Spleen (tissue), 11 donors: ENCODE measurements at regions not wholly inside any gene's neighbourhood (a gene's known extent, or its start where the extent isn't known, plus 50 kb on each side); places are given as distances from the start of the nearest gene placed in this dataset.
"Not testable (repeated sequence)": the region's sequence is repeated elsewhere in the genome, so short reads cannot be mapped to it uniquely, and the experiment has no call there.

ENCODE experiments used
- DNase-seq: peaks from one replicate; pipeline ENCODE4 v3.0.0-alpha.2; 2020
- H3K27ac ChIP-seq, 8 donors: fragments of 200-600 bp; sonication (generic) in 7 of 8; 1 replicate in 4 of 8; 2 replicates in 4 of 8; pipeline versions ENCODE4 v1.5.0 to v1.8.0; 2016 to 2021; ENCODE audit warnings: inconsistent platforms in 4 of 8, mild to moderate bottlenecking in 4 of 8, moderate library complexity in 1 of 8
- H3K27me3 ChIP-seq, 7 donors: fragments of 200-600 bp; sonication (generic) in 6 of 7; replicated peaks in 1 of 7; 1 replicate in 4 of 7; 2 replicates in 3 of 7; pipeline versions ENCODE4 v1.5.0 to v1.8.0; 2016 to 2021; ENCODE audit warnings: inconsistent platforms in 3 of 7, mild to moderate bottlenecking in 1 of 7
- H3K36me3 ChIP-seq, 6 donors: fragments of 200-600 bp; sonication (generic) in 5 of 6; 1 replicate in 4 of 6; 2 replicates in 2 of 6; pipeline versions ENCODE4 v1.5.0 to v1.8.0; 2016 to 2021; ENCODE audit warnings: inconsistent platforms in 2 of 6
- H3K4me1 ChIP-seq, 6 donors: fragments of 200-600 bp; sonication (generic) in 5 of 6; 1 replicate in 3 of 6; 2 replicates in 3 of 6; pipeline versions ENCODE4 v1.5.0 to v1.8.0; 2016 to 2021; ENCODE audit warnings: inconsistent platforms in 3 of 6
- H3K4me3 ChIP-seq, 8 donors: fragments of 200-600 bp; sonication (generic) in 7 of 8; 1 replicate in 4 of 8; 2 replicates in 4 of 8; pipeline versions ENCODE4 v1.5.0 to v1.8.0; 2016 to 2021; ENCODE audit warnings: inconsistent platforms in 4 of 8, mild to moderate bottlenecking in 4 of 8, moderate library complexity in 2 of 8
- H3K9me3 ChIP-seq, 8 donors: fragments of 200-600 bp; sonication (generic) in 7 of 8; 1 replicate in 4 of 8; 2 replicates in 4 of 8; pipeline versions ENCODE4 v1.5.0 to v1.8.0; 2016 to 2021; ENCODE audit warnings: inconsistent platforms in 4 of 8
- POLR2A ChIP-seq, 3 donors: fragments of 450-650 bp; IDR thresholded peaks; one replicate each; pipeline ENCODE4 v1.5.1; 2017; ENCODE audit warnings: antibody characterized with exemption in 3 of 3, mild to moderate bottlenecking in 1 of 3
- POLR2AphosphoS5 ChIP-seq, 3 donors: sonication (generic); formaldehyde crosslinking; IDR thresholded peaks; one replicate each; pipeline ENCODE4 v1.5.1; 2017; ENCODE audit warnings: antibody characterized with exemption in 3 of 3
- WGBS, 5 donors: extraction: QIAGEN DNeasy Blood & Tissue Kit in 3 of 5; methylation state at CpG; one replicate each; pipeline versions ENCODE4 v1.1.5 to v1.1.7; 2013 to 2018; 5-methylcytosine and 5-hydroxymethylcytosine counted together
- intact Hi-C: fragments of 100-400 bp; cut with DNase I; formaldehyde crosslinking; loops from one replicate; pipeline ENCODE4 v1.15.0; 2023; ENCODE audit warnings: low total_unique reads
- TF ChIP-seq, protein P1 (sequence below), 11 experiments: fragments of 200-600 bp in 7 of 11; fragments of 450-650 bp in 4 of 11; sonication (generic) in 4 of 11; IDR thresholded peaks in 8 of 11; conservative IDR thresholded peaks in 3 of 11; 1 replicate in 7 of 11; 2 replicates in 4 of 11; pipeline versions ENCODE4 v1.4.0 to v1.8.0; 2016 to 2021; ENCODE audit warnings: antibody characterized with exemption in 11 of 11, inconsistent platforms in 4 of 11, mild to moderate bottlenecking in 1 of 11
- donor health status: healthy with polysubstance abuse.
- donor health status: DM: no; HTN: no; CAD: no; lungs with moderate emphysema.
- donor health status: DM: no; HTN: no; CAD: no.
- donor health status: Bipolar disorder and iron deficiency.
- donor health status: healthy.
- donor health status: DM: no; HTN: no; CAD: no.
- donor health status: DM: yes; HTN: yes; CAD: no.

GRCh38 chr16:87046235-87046634 lies 271.0 kb downstream of the C16orf95 start:
- no peak for DNase-seq

GRCh38 chr16:87047221-87048037 lies 269.8 kb downstream of the C16orf95 start:
- Histone ChIP-seq H3K27me3 (peaks cover 0 to 25% (median 0%) of the 10 kb centered on the region in 7 donors), H3K4me3 (no peak overlapping the region), H3K4me1 (peaks cover 0 to 14% (median 2%) of the 10 kb centered on the region in 6 donors), H3K27ac (no peak overlapping the region), H3K9me3 (no peaks in the 10 kb centered on the region), H3K36me3 (no peaks in the 10 kb centered on the region)
- intact Hi-C loops, result no loop called here
- DNase-seq, result no peak
- TF ChIP-seq, protein P1, sequence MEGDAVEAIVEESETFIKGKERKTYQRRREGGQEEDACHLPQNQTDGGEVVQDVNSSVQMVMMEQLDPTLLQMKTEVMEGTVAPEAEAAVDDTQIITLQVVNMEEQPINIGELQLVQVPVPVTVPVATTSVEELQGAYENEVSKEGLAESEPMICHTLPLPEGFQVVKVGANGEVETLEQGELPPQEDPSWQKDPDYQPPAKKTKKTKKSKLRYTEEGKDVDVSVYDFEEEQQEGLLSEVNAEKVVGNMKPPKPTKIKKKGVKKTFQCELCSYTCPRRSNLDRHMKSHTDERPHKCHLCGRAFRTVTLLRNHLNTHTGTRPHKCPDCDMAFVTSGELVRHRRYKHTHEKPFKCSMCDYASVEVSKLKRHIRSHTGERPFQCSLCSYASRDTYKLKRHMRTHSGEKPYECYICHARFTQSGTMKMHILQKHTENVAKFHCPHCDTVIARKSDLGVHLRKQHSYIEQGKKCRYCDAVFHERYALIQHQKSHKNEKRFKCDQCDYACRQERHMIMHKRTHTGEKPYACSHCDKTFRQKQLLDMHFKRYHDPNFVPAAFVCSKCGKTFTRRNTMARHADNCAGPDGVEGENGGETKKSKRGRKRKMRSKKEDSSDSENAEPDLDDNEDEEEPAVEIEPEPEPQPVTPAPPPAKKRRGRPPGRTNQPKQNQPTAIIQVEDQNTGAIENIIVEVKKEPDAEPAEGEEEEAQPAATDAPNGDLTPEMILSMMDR (IDR thresholded peaks at IDR 0.05 in 8 of 11, conservative IDR thresholded peaks at IDR 0.05 in 3 of 11), result no peak
- TF ChIP-seq POLR2A (IDR thresholded peaks at IDR 0.05), result no peak
- 77 to 87% (median 86%) methylated on average over 10 to 13 of the region's 13 CpGs for WGBS, 5 donors

More at GRCh38 chr16:87046235-87046634, 271.0 kb downstream of the C16orf95 start:
- Histone ChIP-seq H3K4me1 (peaks cover 0 to 15% (median 2%) of the 10 kb centered on the region in 6 donors), H3K9me3 (no peaks in the 10 kb centered on the region), H3K27ac (no peak overlapping the region), H3K27me3 (peaks cover 0 to 37% (median 0%) of the 10 kb centered on the region in 7 donors), H3K36me3 (no peaks in the 10 kb centered on the region), H3K4me3 (no peak overlapping the region)
- intact Hi-C loops, result no loop called here
- 86 to 94% (median 90%) methylated on average over 4 to 9 of the region's 9 CpGs for WGBS, 5 donors
- no peak for TF ChIP-seq POLR2AphosphoS5 (IDR thresholded peaks at IDR 0.05)
- TF ChIP-seq, protein P1 (IDR thresholded peaks at IDR 0.05 in 8 of 11, conservative IDR thresholded peaks at IDR 0.05 in 3 of 11), result no peak
- TF ChIP-seq POLR2A (IDR thresholded peaks at IDR 0.05), result no peak

- no peak for TF ChIP-seq POLR2AphosphoS5 (IDR thresholded peaks at IDR 0.05)
- TF ChIP-seq, protein P1 (IDR thresholded peaks at IDR 0.05 in 8 of 11, conservative IDR thresholded peaks at IDR 0.05 in 3 of 11), result no peak
- TF ChIP-seq POLR2A (IDR thresholded peaks at IDR 0.05), result no peak
- Histone ChIP-seq H3K27me3 (peaks cover 0 to 27% (median 5%) of the 10 kb centered on the region in 7 donors), H3K36me3 (no peaks in the 10 kb centered on the region), H3K27ac (no peak overlapping the region), H3K9me3 (peaks cover 0 to under 1% (median 0%) of the 10 kb centered on the region in 8 donors), H3K4me1 (peaks cover 0 to 13% (median 3%) of the 10 kb centered on the region in 6 donors), H3K4me3 (no peak overlapping the region)
- no peak for DNase-seq
- 86 to 91% (median 89%) methylated on average over 9 of the region's 9 CpGs for WGBS, 5 donors
- intact Hi-C loops, result no loop called here
These were observed 269.0 kb downstream of the C16orf95 start for GRCh38 chr16:87048038-87048729.

- TF ChIP-seq POLR2A (IDR thresholded peaks at IDR 0.05) (no peak), POLR2AphosphoS5 (IDR thresholded peaks at IDR 0.05) (no peak)
- TF ChIP-seq, protein P1 (IDR thresholded peaks at IDR 0.05 in 8 of 11, conservative IDR thresholded peaks at IDR 0.05 in 3 of 11), result no peak
- H3K4me1 ChIP-seq, result peaks cover 0 to 13% (median 5%) of the 10 kb centered on the region in 6 donors
- H3K27ac ChIP-seq, result no peak overlapping the region
- H3K36me3 ChIP-seq, result no peaks in the 10 kb centered on the region
- WGBS, 5 donors, result 85 to 92% (median 89%) methylated on average over 8 of the region's 8 CpGs
- no peak overlapping the region for H3K4me3 ChIP-seq
- H3K9me3 ChIP-seq, result peaks cover 0 to 6% (median 0%) of the 10 kb centered on the region in 8 donors
- intact Hi-C loops, result no loop called here
- no peak for DNase-seq
- H3K27me3 ChIP-seq, result peaks cover 0 to 27% (median 10%) of the 10 kb centered on the region in 7 donors
These were observed 268.5 kb downstream of the C16orf95 start for GRCh38 chr16:87048730-87049115.

DNA sequence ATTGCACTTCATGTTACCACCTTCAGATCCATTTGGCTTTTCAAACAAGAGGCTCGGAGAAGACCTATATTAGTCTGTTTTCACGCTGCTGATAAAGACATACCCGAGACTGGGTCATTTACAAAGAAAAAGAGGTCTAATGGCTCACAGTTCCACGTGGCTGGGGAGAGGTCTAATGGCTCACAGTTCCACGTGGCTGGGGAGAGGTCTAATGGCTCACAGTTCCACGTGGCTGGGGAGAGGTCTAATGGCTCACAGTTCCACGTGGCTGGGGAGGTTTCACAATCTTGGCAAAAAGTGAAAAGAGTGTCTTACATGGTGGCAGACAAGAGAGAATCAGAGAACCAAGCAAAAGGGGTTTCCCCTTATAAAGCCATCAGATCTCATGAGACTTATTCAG lies 268.0 kb downstream of the C16orf95 start:
- H3K36me3 ChIP-seq, DNase-seq, intact Hi-C loops, H3K4me3 ChIP-seq, H3K27ac ChIP-seq, H3K4me1 ChIP-seq: not testable (repeated sequence)
- 67 to 82% (median 75%) methylated on average over 7 of the region's 7 CpGs for WGBS, 5 donors
- Histone ChIP-seq H3K27me3 (peaks cover 0 to 29% (median 11%) of the 10 kb centered on the region in 7 donors), H3K9me3 (peaks cover 0 to 10% (median 0%) of the 10 kb centered on the region in 8 donors)
